IMR-90 (cell line): ENCODE measurements at regions not wholly inside any gene's neighbourhood (a gene's known extent, or its start where the extent isn't known, plus 50 kb on each side); places are given as distances from the start of the nearest gene placed in this dataset.

Experiments
- ATAC-seq: fragments of 200-7000 bp; cut with Tn5 transposase; 2 replicates; pipeline ENCODE4 v1.9.1; 2020; ENCODE audit warnings: low read depth, mild to moderate bottlenecking, moderate library complexity
- BruUV-seq: library from RNA; stranded (reverse); fragments of 400-500 nt; replicated peaks from 2 replicates; lab custom pipeline; 2021; lab: Mats Ljungman, UMichigan
- CTCF ChIA-PET: fragments of 300-600 bp; formaldehyde crosslinking; extraction: SDS; loops from one replicate; lab custom pipeline; 2021; ENCODE audit warnings: antibody characterized with exemption; lab: Yijun Ruan, JAX
- POLR2A ChIA-PET: fragments of 300-600 bp; sonication (Branson Sonifier 250); formaldehyde crosslinking; loops from one replicate; lab custom pipeline; 2022; ENCODE audit warnings: antibody characterized with exemption; ENCODE audit not compliant: unreplicated experiment; lab: Charles Lee
- DNase-seq: peaks from one replicate; pipeline ENCODE4 v3.0.0; 2013
- H2AFZ ChIP-seq: replicated peaks from 2 replicates; pipeline ENCODE3; 2013; ENCODE audit warnings: low read length, mild to moderate bottlenecking; ENCODE audit not compliant: poor library complexity
- H2AK5ac ChIP-seq: 2 replicates; pipeline ENCODE4 v1.6.1; 2013; ENCODE audit warnings: low read depth, low read length, inconsistent platforms
- H2AK9ac ChIP-seq: replicated peaks from 2 replicates; pipeline ENCODE3; 2013; ENCODE audit warnings: mild to moderate bottlenecking, low read depth, low read length, moderate library complexity; ENCODE audit not compliant: poor library complexity
- H2BK120ac ChIP-seq: 2 replicates; pipeline ENCODE4 v1.6.1; 2013; ENCODE audit warnings: low read depth, low read length, inconsistent platforms
- H2BK15ac ChIP-seq: 3 replicates; pipeline ENCODE4 v1.6.1; 2013; ENCODE audit warnings: low read depth, low read length, inconsistent platforms
- H2BK20ac ChIP-seq: 2 replicates; pipeline ENCODE4 v1.6.1; 2013; ENCODE audit warnings: low read depth, mild to moderate bottlenecking, inconsistent platforms, low read length, moderate library complexity
- H2BK5ac ChIP-seq: 2 replicates; pipeline ENCODE4 v1.6.1; 2013; ENCODE audit warnings: mild to moderate bottlenecking, low read depth, low read length, inconsistent platforms; ENCODE audit not compliant: poor library complexity, severe bottlenecking
- H3K14ac ChIP-seq: replicated peaks from 2 replicates; pipeline ENCODE4 v1.6.1; 2013; ENCODE audit warnings: low read depth, low read length, inconsistent platforms
- H3K18ac ChIP-seq: 2 replicates; pipeline ENCODE4 v1.6.1; 2013; ENCODE audit warnings: low read depth, low read length, control low read depth
- H3K23ac ChIP-seq: 2 replicates; pipeline ENCODE4 v1.6.1; 2013; ENCODE audit warnings: low read depth, low read length, inconsistent platforms
- H3K27ac ChIP-seq: 2 replicates; pipeline ENCODE4 v1.5.1; 2013; ENCODE audit warnings: mild to moderate bottlenecking, control low read depth, low read length; ENCODE audit not compliant: insufficient read depth
- H3K27me3 ChIP-seq: 2 replicates; pipeline ENCODE4 v1.6.1; 2013; ENCODE audit warnings: low read length; ENCODE audit not compliant: control insufficient read depth, insufficient read depth
- H3K36me3 ChIP-seq: 2 replicates; pipeline ENCODE4 v1.6.1; 2013; ENCODE audit warnings: low read length, mixed read lengths; ENCODE audit not compliant: control insufficient read depth, insufficient read depth
- H3K4ac ChIP-seq: 2 replicates; pipeline ENCODE4 v1.6.1; 2013; ENCODE audit warnings: low read depth, low read length, inconsistent platforms
- H3K4me1 ChIP-seq: 2 replicates; pipeline ENCODE4 v1.6.1; 2013; ENCODE audit warnings: low read length, mixed read lengths; ENCODE audit not compliant: control insufficient read depth, insufficient read depth
- H3K4me2 ChIP-seq: 2 replicates; pipeline ENCODE4 v1.6.1; 2013; ENCODE audit warnings: low read depth, mild to moderate bottlenecking, control low read depth, low read length, moderate library complexity
- H3K4me3 ChIP-seq: 2 replicates; pipeline ENCODE4 v1.5.1; 2013; ENCODE audit warnings: low read depth, mild to moderate bottlenecking, control low read depth, low read length, moderate library complexity; ENCODE audit not compliant: insufficient read depth
- H3K56ac ChIP-seq: 2 replicates; pipeline ENCODE4 v1.6.1; 2013; ENCODE audit warnings: low read length, inconsistent platforms; ENCODE audit not compliant: insufficient read depth; ENCODE audit errors: extremely low read depth
- H3K79me1 ChIP-seq, 2 experiments: 2 replicates each; pipeline ENCODE4 v1.6.1; 2013; ENCODE audit warnings: low read length in 2 of 2, inconsistent platforms in 1 of 2, low read depth in 1 of 2
- H3K9ac ChIP-seq: 2 replicates; pipeline ENCODE4 v1.6.1; 2013; ENCODE audit warnings: low read depth, low read length, control low read depth
- H3K9me1 ChIP-seq: 2 replicates; pipeline ENCODE4 v1.6.1; 2013; ENCODE audit warnings: low read length, inconsistent platforms; ENCODE audit not compliant: insufficient read depth
- H3K9me3 ChIP-seq: 2 replicates; pipeline ENCODE4 v1.6.1; 2013; ENCODE audit warnings: low read length; ENCODE audit not compliant: control insufficient read depth, insufficient read depth
- H4K20me1 ChIP-seq: 2 replicates; pipeline ENCODE4 v1.6.1; 2013; ENCODE audit warnings: low read length, inconsistent platforms; ENCODE audit not compliant: insufficient read depth
- H4K5ac ChIP-seq: 2 replicates; pipeline ENCODE4 v1.6.1; 2013; ENCODE audit warnings: mild to moderate bottlenecking, low read depth, low read length, control low read depth
- H4K8ac ChIP-seq, 2 experiments: 2 replicates each; pipeline ENCODE4 v1.6.1; 2013; ENCODE audit warnings: low read depth in 2 of 2, low read length in 2 of 2, control low read depth in 1 of 2, inconsistent platforms in 1 of 2
- H4K91ac ChIP-seq: 2 replicates; pipeline ENCODE4 v1.6.1; 2013; ENCODE audit warnings: low read depth, low read length, inconsistent platforms; ENCODE audit not compliant: insufficient read depth
- BHLHE40 ChIP-seq: fragments of 150-350 bp; IDR thresholded peaks from 2 replicates; pipeline ENCODE4 v1.6.1; 2016; ENCODE audit warnings: mild to moderate bottlenecking, low read depth, low read length
- CEBPB ChIP-seq: IDR thresholded peaks from 2 replicates; pipeline ENCODE4 v1.6.1; 2012; ENCODE audit warnings: low read depth, low read length, improper control_type of control experiment
- CHD1 ChIP-seq: IDR thresholded peaks from 2 replicates; pipeline ENCODE4 v1.6.1; 2012; ENCODE audit warnings: low read depth, low read length, improper control_type of control experiment
- CTCF ChIP-seq: conservative IDR thresholded peaks from 2 replicates; pipeline ENCODE4 v1.5.1; 2012; ENCODE audit warnings: mild to moderate bottlenecking, low read depth, low read length, improper control_type of control experiment
- FOS ChIP-seq: fragments of 150-350 bp; IDR thresholded peaks from 2 replicates; pipeline ENCODE4 v1.6.1; 2016; ENCODE audit warnings: low read depth, low read length
- MAFK ChIP-seq: IDR thresholded peaks from 2 replicates; pipeline ENCODE4 v1.6.1; 2012; ENCODE audit warnings: low read depth, low read length, improper control_type of control experiment
- dilution Hi-C: fragments of 300-500 bp; cut with HindIII; formaldehyde crosslinking; loops from one replicate; pipeline ENCODE4 v1.14.3; 2018; ENCODE audit warnings: low sequenced_read_pairs; ENCODE audit not compliant: unreplicated experiment
- in situ Hi-C: fragments of 300-500 bp; cut with MboI; formaldehyde crosslinking; loops from 3 replicates; pipeline ENCODE4 v1.14.3; 2019; ENCODE audit warnings: low sequenced_read_pairs, inconsistent platforms, mixed read lengths
- intact Hi-C: fragments of 100-400 bp; cut with micrococcal nuclease; formaldehyde crosslinking; loops from 2 replicates; pipeline ENCODE4 v1.10.0; 2022
- TF ChIP-seq, protein P1 (sequence below): fragments of 150-350 bp; IDR thresholded peaks from 2 replicates; pipeline ENCODE4 v1.6.1; 2016; ENCODE audit warnings: low read depth, mild to moderate bottlenecking, low read length, moderate library complexity, borderline replicate concordance

GRCh38 chr5:58197875-58198274 lies 262.0 kb downstream of the PLK2 start:
- no peak overlapping the region for H3K4me2 ChIP-seq
- no peak overlapping the region for H4K5ac ChIP-seq
- no peak overlapping the region for H3K9ac ChIP-seq
- H2AK5ac ChIP-seq, result no peak overlapping the region
- H2BK20ac ChIP-seq, result no peak overlapping the region
- H3K36me3 ChIP-seq, result no peaks in the 10 kb centered on the region
- H2AFZ ChIP-seq, result no peak overlapping the region
- H3K9me1 ChIP-seq, result no peaks in the 10 kb centered on the region
- no peak overlapping the region for H3K14ac ChIP-seq
- 0 out of 2 replicates have a peak, but pooled peaks have one; percentile 11 for ATAC-seq
- CTCF ChIA-PET, result no interaction called here
- no peak overlapping the region for H3K27ac ChIP-seq
- no peaks in the 10 kb centered on the region for H3K27me3 ChIP-seq
- POLR2A ChIA-PET, result no interaction called here
- TF ChIP-seq CHD1 (no peak), MAFK (no peak), BHLHE40 (no peak), CTCF (no peak), FOS (no peak), CEBPB (no peak)
- TF ChIP-seq, protein P1, sequence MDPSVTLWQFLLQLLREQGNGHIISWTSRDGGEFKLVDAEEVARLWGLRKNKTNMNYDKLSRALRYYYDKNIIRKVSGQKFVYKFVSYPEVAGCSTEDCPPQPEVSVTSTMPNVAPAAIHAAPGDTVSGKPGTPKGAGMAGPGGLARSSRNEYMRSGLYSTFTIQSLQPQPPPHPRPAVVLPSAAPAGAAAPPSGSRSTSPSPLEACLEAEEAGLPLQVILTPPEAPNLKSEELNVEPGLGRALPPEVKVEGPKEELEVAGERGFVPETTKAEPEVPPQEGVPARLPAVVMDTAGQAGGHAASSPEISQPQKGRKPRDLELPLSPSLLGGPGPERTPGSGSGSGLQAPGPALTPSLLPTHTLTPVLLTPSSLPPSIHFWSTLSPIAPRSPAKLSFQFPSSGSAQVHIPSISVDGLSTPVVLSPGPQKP, result no peak
- H2AK9ac ChIP-seq, result no peak overlapping the region
- H4K20me1 ChIP-seq, result no peaks in the 10 kb centered on the region
- intact Hi-C loops (no loop called here), in situ Hi-C loops (no loop called here), dilution Hi-C loops (no loop called here)
- H3K79me1 ChIP-seq, result no peaks in the 10 kb centered on the region
- H3K9me3 ChIP-seq, result no peaks in the 10 kb centered on the region
- no peak overlapping the region for H4K91ac ChIP-seq
- no peak overlapping the region for H4K8ac ChIP-seq
- no peak overlapping the region for H3K4me3 ChIP-seq
- H2BK120ac ChIP-seq, result no peak overlapping the region
- H3K18ac ChIP-seq, result no peak overlapping the region
- peak; percentile 22 for DNase-seq
- H3K4ac ChIP-seq, result no peak overlapping the region
- H3K4me1 ChIP-seq, result peaks cover 1% of the 10 kb centered on the region; the same call in 1 of the 2 replicates
- no peak overlapping the region for H2BK15ac ChIP-seq
- H3K56ac ChIP-seq, result no peak overlapping the region
- no peak overlapping the region for H2BK5ac ChIP-seq
- H3K23ac ChIP-seq, result no peak overlapping the region
- no TSS peak for BruUV-seq
